GM18868 (cell line): ENCODE measurements at regions not wholly inside any gene's neighbourhood (a gene's known extent, or its start where the extent isn't known, plus 50 kb on each side); places are given as distances from the start of the nearest gene placed in this dataset.
"Not testable (repeated sequence)": the region's sequence is repeated elsewhere in the genome, so short reads cannot be mapped to it uniquely, and the experiment has no call there.

Experiments
- ATAC-seq: cut with Tn5 transposase; IDR thresholded peaks from one replicate; pipeline ENCODE4 v1.9.1; 2021; ENCODE audit warnings: mild to moderate bottlenecking, moderate library complexity; ENCODE audit not compliant: unreplicated experiment

GRCh38 chr6:131490441-131490840 is 82.6 kb upstream of the ARG1 start:
- ATAC-seq: no peak

- ATAC-seq: no peak
These were observed 80.0 kb upstream of the ARG1 start for GRCh38 chr6:131492932-131493573.

GRCh38 chr6:131504387-131504786 is 68.6 kb upstream of the ARG1 start:
- not testable (repeated sequence) for ATAC-seq

GRCh38 chr6:131510094-131510493 is 62.9 kb upstream of the ARG1 start:
- no peak for ATAC-seq

- no peak for ATAC-seq
These were observed 62.4 kb upstream of the ARG1 start for GRCh38 chr6:131510591-131510990.

- ATAC-seq: peak; percentile 98
These were observed 53.2 kb upstream of the ARG1 start for GRCh38 chr6:131519670-131520436.
